22Rv1 (cell line): ENCODE measurements at regions not wholly inside any gene's neighbourhood (a gene's known extent, or its start where the extent isn't known, plus 50 kb on each side); places are given as distances from the start of the nearest gene placed in this dataset.

ENCODE experiments used
- CTCF ChIP-seq: fragments of 450-650 bp; IDR thresholded peaks from 2 replicates; pipeline ENCODE4 v1.5.1; 2017; ENCODE audit warnings: mild to moderate bottlenecking
- ZFX ChIP-seq: fragments of 450-650 bp; IDR thresholded peaks from 2 replicates; pipeline ENCODE4 v1.6.1; 2017; ENCODE audit warnings: antibody characterized with exemption, borderline replicate concordance

- TF ChIP-seq CTCF (no peak), ZFX (no peak)
These were observed 753.4 kb upstream of the ACVR2A start for GRCh38 chr2:147091448-147091847.
